OCI-LY7 (cell line): ENCODE measurements at regions not wholly inside any gene's neighbourhood (a gene's known extent, or its start where the extent isn't known, plus 50 kb on each side); places are given as distances from the start of the nearest gene placed in this dataset.

Experiments used
- BruUV-seq: library from RNA; stranded (reverse); fragments of 400-500 nt; replicated peaks from 2 replicates; lab custom pipeline; 2021; lab: Mats Ljungman, UMichigan
- CTCF ChIA-PET: fragments of 300-600 bp; sonication (Branson Sonifier 250); formaldehyde crosslinking; loops from one replicate; lab custom pipeline; 2022; ENCODE audit warnings: antibody characterized with exemption; ENCODE audit not compliant: unreplicated experiment; lab: Charles Lee
- POLR2A ChIA-PET: fragments of 300-600 bp; sonication (Branson Sonifier 250); formaldehyde crosslinking; loops from one replicate; lab custom pipeline; 2022; ENCODE audit warnings: antibody characterized with exemption; lab: Charles Lee
- DNase-seq: peaks from one replicate; pipeline ENCODE4 v3.0.0-alpha.2; 2015; ENCODE audit warnings: low spot score
- H2AFZ ChIP-seq: fragments of 200-600 bp; sonication (generic), shearing (Covaris generic); 2 replicates; pipeline ENCODE4 v1.6.1; 2014; ENCODE audit warnings: mild to moderate bottlenecking, antibody characterized with exemption, low read length, moderate library complexity
- H3K27ac ChIP-seq: fragments of 200-600 bp; sonication (generic); 2 replicates; pipeline ENCODE4 v1.5.1; 2014; ENCODE audit warnings: mixed run types, low read depth, mild to moderate bottlenecking, moderate library complexity, low read length, inconsistent platforms; ENCODE audit not compliant: poor library complexity, severe bottlenecking
- H3K36me3 ChIP-seq: fragments of 200-600 bp; sonication (generic); 2 replicates; pipeline ENCODE4 v1.6.1; 2014; ENCODE audit warnings: mild to moderate bottlenecking, antibody characterized with exemption, low read length, moderate library complexity, mixed read lengths; ENCODE audit not compliant: insufficient read depth
- H3K4me1 ChIP-seq: fragments of 200-600 bp; sonication (generic); 2 replicates; pipeline ENCODE4 v1.5.1; 2014; ENCODE audit warnings: mild to moderate bottlenecking, low read length; ENCODE audit not compliant: insufficient read depth, poor library complexity, severe bottlenecking
- H3K4me2 ChIP-seq: fragments of 200-600 bp; sonication (generic); 2 replicates; pipeline ENCODE4 v1.6.1; 2014; ENCODE audit warnings: mild to moderate bottlenecking, low read length
- H3K4me3 ChIP-seq: fragments of 200-600 bp; sonication (generic); 2 replicates; pipeline ENCODE4 v1.5.1; 2014; ENCODE audit warnings: mild to moderate bottlenecking, low read depth, low read length; ENCODE audit not compliant: poor library complexity, severe bottlenecking
- H3K79me2 ChIP-seq: fragments of 200-600 bp; sonication (generic); 2 replicates; pipeline ENCODE4 v1.6.1; 2016; ENCODE audit warnings: low read depth, mild to moderate bottlenecking, low read length, moderate library complexity, mixed read lengths; ENCODE audit not compliant: insufficient read depth
- H3K9me2 ChIP-seq: fragments of 200-600 bp; sonication (generic); 2 replicates; pipeline ENCODE4 v1.6.1; 2016; ENCODE audit warnings: mild to moderate bottlenecking, low read length, mixed read lengths; ENCODE audit not compliant: insufficient read depth
- H3K9me3 ChIP-seq: fragments of 200-600 bp; sonication (generic); 2 replicates; pipeline ENCODE4 v1.6.1; 2014; ENCODE audit warnings: mild to moderate bottlenecking, mixed run types, low read length, mixed read lengths
- H4K20me1 ChIP-seq: fragments of 200-600 bp; sonication (generic); 2 replicates; pipeline ENCODE4 v1.6.1; 2014; ENCODE audit warnings: mild to moderate bottlenecking, antibody characterized with exemption, low read length, moderate library complexity, mixed read lengths; ENCODE audit not compliant: insufficient read depth
- EZH2phosphoT487 ChIP-seq: fragments of 200-600 bp; sonication (generic); IDR thresholded peaks from 2 replicates; pipeline ENCODE4 v1.6.1; 2018; ENCODE audit warnings: low read depth, borderline replicate concordance, mild to moderate bottlenecking, mixed run types, antibody characterized with exemption, low read length, moderate library complexity, mixed read lengths
- intact Hi-C: fragments of 100-400 bp; cut with micrococcal nuclease; formaldehyde crosslinking; loops from one replicate; pipeline ENCODE4 v1.10.0; 2022; ENCODE audit not compliant: unreplicated experiment
- TF ChIP-seq, protein P1 (sequence below): fragments of 200-600 bp; sonication (generic); conservative IDR thresholded peaks from 2 replicates; pipeline ENCODE4 v1.5.1; 2014; ENCODE audit warnings: mild to moderate bottlenecking, antibody characterized with exemption, low read length, moderate library complexity, mixed read lengths

DNA sequence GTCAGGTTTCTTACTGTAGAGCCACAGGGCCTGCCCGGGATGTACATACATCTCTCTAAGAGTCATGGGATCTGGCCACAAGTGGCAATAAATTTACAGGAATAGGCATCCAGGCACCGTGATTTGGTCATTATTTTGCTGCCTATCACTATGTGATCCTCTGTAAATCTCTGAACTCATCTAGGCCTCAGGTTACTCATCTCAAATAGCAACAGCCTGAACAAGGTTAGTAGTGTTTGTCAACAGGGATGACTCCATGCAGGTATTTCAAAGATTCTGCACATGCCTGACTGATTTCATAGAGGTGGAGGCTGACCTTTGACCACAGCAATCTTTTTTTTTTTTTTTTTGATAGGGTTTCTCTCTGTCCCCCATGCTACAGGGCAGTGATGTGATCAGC is 88.8 kb upstream of the TBL1XR1 start:
- no peaks in the 10 kb centered on the region for H4K20me1 ChIP-seq
- H3K36me3 ChIP-seq = no peaks in the 10 kb centered on the region
- H3K4me1 ChIP-seq = peaks cover 28% of the 10 kb centered on the region
- POLR2A ChIA-PET = interaction anchor here (0.9 kb wide), 1 partner anchor 1785 kb away, joined by 3 read pairs; no protein-coding TSS in a partner anchor
- H3K79me2 ChIP-seq = no peaks in the 10 kb centered on the region
- H3K27ac ChIP-seq = no peak overlapping the region
- H2AFZ ChIP-seq = no peak overlapping the region
- BruUV-seq = no TSS peak
- DNase-seq = no peak
- intact Hi-C loops = no loop called here
- no peak overlapping the region for H3K4me2 ChIP-seq
- no peaks in the 10 kb centered on the region; the same call in 1 of the 2 replicates for H3K9me3 ChIP-seq
- no peak overlapping the region for H3K4me3 ChIP-seq
- TF ChIP-seq, protein P1, sequence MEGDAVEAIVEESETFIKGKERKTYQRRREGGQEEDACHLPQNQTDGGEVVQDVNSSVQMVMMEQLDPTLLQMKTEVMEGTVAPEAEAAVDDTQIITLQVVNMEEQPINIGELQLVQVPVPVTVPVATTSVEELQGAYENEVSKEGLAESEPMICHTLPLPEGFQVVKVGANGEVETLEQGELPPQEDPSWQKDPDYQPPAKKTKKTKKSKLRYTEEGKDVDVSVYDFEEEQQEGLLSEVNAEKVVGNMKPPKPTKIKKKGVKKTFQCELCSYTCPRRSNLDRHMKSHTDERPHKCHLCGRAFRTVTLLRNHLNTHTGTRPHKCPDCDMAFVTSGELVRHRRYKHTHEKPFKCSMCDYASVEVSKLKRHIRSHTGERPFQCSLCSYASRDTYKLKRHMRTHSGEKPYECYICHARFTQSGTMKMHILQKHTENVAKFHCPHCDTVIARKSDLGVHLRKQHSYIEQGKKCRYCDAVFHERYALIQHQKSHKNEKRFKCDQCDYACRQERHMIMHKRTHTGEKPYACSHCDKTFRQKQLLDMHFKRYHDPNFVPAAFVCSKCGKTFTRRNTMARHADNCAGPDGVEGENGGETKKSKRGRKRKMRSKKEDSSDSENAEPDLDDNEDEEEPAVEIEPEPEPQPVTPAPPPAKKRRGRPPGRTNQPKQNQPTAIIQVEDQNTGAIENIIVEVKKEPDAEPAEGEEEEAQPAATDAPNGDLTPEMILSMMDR = no peak
- no peak for TF ChIP-seq EZH2phosphoT487
- H3K9me2 ChIP-seq = no peaks in the 10 kb centered on the region
- CTCF ChIA-PET = no interaction called here

DNA sequence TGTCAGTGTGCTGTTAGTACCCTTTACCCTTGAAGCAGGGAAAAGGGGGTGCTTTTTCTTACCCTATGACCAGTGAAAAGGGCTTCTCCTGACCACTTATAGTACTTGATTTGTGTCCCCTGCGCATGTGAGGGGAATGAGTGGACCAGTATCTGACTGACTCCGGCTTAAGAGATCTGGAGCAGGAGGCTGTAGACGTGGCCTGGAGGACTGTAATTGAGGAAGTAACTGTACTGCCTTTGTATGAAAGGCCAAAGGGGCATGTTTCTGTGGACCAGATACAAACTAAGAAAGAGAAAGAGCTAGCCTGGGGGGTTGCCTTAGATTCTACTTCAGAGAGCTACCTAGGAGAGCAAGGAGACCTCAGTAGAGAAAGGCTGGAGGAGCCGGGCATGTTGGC is 89.9 kb upstream of the TBL1XR1 start:
- no peak overlapping the region for H3K4me2 ChIP-seq
- intact Hi-C loops = no loop called here
- peaks cover 16% of the 10 kb centered on the region for H3K4me1 ChIP-seq
- no peaks in the 10 kb centered on the region for H3K9me2 ChIP-seq
- no peaks in the 10 kb centered on the region for H3K36me3 ChIP-seq
- no TSS peak for BruUV-seq
- no peaks in the 10 kb centered on the region for H3K79me2 ChIP-seq
- H3K4me3 ChIP-seq = no peak overlapping the region
- TF ChIP-seq EZH2phosphoT487 = no peak
- TF ChIP-seq, protein P1 = no peak
- ChIA-PET CTCF (no interaction called here), POLR2A (interaction anchor here (2.4 kb wide), 1 partner anchor 17 kb away, joined by 13 read pairs; no protein-coding TSS in a partner anchor)
- H4K20me1 ChIP-seq = no peaks in the 10 kb centered on the region
- H3K27ac ChIP-seq = no peak overlapping the region
- DNase-seq = no peak
- no peaks in the 10 kb centered on the region for H3K9me3 ChIP-seq
- no peak overlapping the region for H2AFZ ChIP-seq

DNA sequence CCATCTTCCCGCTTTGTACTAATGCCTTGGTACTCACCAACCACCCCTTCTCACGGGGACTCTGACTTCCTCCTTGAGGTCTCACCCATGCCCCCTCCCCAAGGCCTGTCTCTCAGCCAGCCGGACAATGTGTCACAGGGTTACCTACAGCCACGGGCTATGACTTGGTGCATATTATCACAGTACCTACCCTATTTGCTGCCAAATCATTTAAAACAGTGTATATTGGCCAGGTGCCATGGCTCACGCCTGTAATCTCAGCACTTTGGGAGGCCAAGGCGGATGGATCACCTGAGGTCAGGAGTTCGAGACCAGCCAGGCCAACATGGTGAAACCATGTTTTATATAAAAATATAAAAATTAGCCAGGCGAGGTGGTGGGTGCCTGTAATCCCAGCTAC is 93.4 kb upstream of the TBL1XR1 start:
- Histone ChIP-seq H3K79me2 (no peaks in the 10 kb centered on the region), H3K9me2 (no peaks in the 10 kb centered on the region), H3K4me2 (no peak overlapping the region), H3K9me3 (no peaks in the 10 kb centered on the region), H3K36me3 (no peaks in the 10 kb centered on the region), H3K4me1 (peaks cover 5% of the 10 kb centered on the region), H3K27ac (no peak overlapping the region), H2AFZ (no peak overlapping the region), H3K4me3 (no peak overlapping the region), H4K20me1 (no peaks in the 10 kb centered on the region)
- ChIA-PET POLR2A (interaction anchor here (0.6 kb wide), 1 partner anchor 21 kb away, joined by 3 read pairs; no protein-coding TSS in a partner anchor), CTCF (no interaction called here)
- BruUV-seq = no TSS peak
- no peak for DNase-seq
- TF ChIP-seq, protein P1 = no peak
- TF ChIP-seq EZH2phosphoT487 = no peak
- intact Hi-C loops = no loop called here
